ENCODE measurements at regions not wholly inside any gene's neighbourhood (a gene's known extent, or its start where the extent isn't known, plus 50 kb on each side); places are given as distances from the start of the nearest gene placed in this dataset.

DNA sequence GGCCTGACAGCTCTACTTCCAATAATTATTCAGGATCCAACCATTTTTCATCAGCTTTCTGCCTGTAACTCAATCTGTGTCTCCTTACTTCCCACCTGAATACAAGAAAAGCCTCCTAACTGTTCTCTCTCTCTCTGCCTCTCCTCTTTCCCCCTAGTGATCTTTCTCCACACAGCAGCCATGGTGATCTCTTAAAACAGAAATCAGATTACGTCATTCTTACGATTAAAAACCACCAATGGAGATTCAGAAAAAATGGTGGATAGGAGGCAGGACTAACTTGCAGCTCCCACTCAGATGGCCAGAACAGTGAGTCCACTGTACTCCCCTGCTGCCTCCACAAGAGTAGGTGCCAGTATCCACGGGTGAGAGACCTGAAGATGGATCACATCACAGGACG, 431.7 kb downstream of the MBD2 start:
- intact Hi-C loops (cut with DNase I; ENCODE audit: low total_unique reads), result no loop called here
- DNase-seq (ENCODE audit: low spot score in 2 of 2), result no peak

DNA sequence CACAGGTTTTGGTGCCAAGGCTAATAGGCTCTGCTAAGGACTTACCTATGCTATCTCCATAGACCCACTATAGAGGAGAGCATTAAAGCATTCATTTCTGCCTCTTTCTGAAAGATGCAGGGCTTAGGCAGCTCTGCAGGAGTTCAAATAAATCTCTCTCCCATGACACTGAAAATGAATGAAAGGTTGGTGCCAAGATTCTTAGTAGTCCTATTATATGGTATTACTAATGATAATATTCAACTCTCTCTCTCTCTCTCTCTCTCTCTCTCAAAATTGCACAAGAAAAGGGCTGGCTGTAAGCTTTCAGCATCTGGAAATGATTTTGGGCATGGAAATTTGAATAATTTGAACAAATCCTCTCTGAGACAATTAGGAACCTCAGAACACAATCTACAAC, 433.7 kb downstream of the MBD2 start:
- intact Hi-C loops (cut with DNase I; ENCODE audit: low total_unique reads), result no loop called here
- no peak for DNase-seq (ENCODE audit: low spot score in 2 of 2)
- TF ChIP-seq POLR2A (IDR thresholded peaks at IDR 0.05), result no peak
- TF ChIP-seq, protein P1, sequence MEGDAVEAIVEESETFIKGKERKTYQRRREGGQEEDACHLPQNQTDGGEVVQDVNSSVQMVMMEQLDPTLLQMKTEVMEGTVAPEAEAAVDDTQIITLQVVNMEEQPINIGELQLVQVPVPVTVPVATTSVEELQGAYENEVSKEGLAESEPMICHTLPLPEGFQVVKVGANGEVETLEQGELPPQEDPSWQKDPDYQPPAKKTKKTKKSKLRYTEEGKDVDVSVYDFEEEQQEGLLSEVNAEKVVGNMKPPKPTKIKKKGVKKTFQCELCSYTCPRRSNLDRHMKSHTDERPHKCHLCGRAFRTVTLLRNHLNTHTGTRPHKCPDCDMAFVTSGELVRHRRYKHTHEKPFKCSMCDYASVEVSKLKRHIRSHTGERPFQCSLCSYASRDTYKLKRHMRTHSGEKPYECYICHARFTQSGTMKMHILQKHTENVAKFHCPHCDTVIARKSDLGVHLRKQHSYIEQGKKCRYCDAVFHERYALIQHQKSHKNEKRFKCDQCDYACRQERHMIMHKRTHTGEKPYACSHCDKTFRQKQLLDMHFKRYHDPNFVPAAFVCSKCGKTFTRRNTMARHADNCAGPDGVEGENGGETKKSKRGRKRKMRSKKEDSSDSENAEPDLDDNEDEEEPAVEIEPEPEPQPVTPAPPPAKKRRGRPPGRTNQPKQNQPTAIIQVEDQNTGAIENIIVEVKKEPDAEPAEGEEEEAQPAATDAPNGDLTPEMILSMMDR (IDR thresholded peaks at IDR 0.05), result no peak
- no peak overlapping the region for H3K4me3 ChIP-seq (ENCODE audit: low read depth, poor library complexity, severe bottlenecking)

More for the DNA sequence above, 431.7 kb downstream of the MBD2 start:
- no peak overlapping the region for H3K4me3 ChIP-seq (ENCODE audit: low read depth, poor library complexity, severe bottlenecking)
- 93 to 96% methylated on average over 3 to 4 of the region's 4 CpGs for WGBS, 2 donors
- TF ChIP-seq, protein P1 (IDR thresholded peaks at IDR 0.05), result no peak
- TF ChIP-seq POLR2A (IDR thresholded peaks at IDR 0.05), result no peak

DNA sequence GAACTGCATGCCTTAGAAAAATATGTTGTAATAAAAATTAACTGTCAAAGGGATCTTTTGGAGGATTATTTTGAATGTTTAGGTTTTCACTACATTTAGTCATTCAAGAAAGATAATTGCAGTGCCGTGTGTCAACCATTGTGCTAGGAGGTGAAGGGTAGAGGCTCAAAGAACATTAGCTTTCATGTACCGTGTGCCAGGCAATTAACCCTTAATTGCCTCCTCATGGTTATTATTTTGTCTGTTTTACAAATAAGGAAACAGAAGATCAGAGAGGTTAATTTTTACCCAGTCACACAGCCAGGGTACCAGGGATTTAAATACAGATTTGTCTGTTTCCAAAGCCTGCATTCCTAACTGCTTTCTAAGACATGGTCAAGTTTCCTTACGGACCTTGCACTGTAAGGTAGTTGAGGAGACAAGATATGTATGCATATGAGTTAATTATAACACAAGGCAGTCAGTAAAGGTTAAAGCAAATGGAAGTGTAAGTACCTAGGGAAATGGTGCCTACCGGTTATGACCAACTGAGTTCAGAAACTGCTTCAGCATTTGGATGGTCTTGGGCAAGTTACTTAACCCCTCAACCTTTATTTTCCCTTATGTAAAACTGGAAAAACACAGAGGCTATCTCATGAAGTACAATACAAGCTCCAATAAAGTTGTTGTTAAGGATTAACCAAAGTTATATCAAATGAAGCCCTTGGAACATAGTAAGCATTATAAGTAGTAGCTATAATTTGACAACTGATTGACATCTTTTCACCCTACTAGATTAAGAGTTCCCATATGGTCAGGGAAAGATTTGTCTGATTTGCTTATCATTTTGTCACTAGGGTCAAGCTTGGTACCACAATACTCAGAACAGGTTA, 434.9 kb downstream of the MBD2 start:
- 74 to 77% methylated on average over 4 of the region's 4 CpGs for WGBS, 2 donors
- intact Hi-C loops (cut with DNase I; ENCODE audit: low total_unique reads), result no loop called here
- no peak for DNase-seq (ENCODE audit: low spot score in 2 of 2)
- no peak for TF ChIP-seq POLR2A (IDR thresholded peaks at IDR 0.05)
- TF ChIP-seq, protein P1 (IDR thresholded peaks at IDR 0.05), result no peak
- no peak overlapping the region for H3K4me3 ChIP-seq (ENCODE audit: low read depth, poor library complexity, severe bottlenecking)

DNA sequence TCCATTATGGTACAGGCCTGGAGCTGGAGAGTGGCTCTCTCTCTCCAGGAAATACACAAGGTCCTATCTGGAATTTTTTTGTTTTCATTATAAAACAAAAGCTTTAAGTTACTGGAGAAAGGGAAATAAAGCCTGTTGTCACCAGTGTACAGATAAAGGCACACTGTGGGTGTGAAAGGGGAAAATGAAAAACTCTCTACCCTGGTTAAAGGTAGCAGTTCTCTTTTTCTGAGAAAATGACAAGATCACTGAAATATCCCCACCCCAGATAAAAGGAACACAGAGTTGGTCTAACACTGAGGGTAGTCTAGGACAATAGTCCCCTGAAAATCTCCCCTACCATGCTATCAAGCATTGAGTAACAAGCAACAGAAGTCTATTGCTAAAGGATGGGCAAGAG, 438.7 kb downstream of the MBD2 start:
- H3K4me3 ChIP-seq (ENCODE audit: low read depth, poor library complexity, severe bottlenecking), result no peak overlapping the region
- TF ChIP-seq, protein P1 (IDR thresholded peaks at IDR 0.05), result no peak
- no peak for TF ChIP-seq POLR2A (IDR thresholded peaks at IDR 0.05)
- DNase-seq (ENCODE audit: low spot score in 2 of 2), result no peak
- intact Hi-C loops (cut with DNase I; ENCODE audit: low total_unique reads), result no loop called here

DNA sequence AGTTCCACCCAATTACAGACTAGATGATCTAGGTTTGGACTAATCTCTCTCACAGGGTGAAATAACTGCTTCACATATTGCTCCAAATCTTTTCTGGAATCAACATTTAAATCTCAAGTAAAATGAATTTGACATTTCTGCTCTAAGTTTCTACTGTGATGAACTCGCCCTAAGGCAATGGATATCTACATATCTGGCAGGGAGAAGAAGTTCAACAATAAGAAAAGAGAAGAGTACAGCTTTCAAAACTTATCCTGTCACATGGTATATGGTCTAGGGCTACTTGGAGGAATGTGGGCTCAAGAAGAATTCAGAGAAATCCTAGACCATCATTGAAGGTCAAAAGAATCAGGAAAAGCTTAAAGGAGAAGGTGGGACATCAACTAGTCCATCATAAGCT, 440.2 kb downstream of the MBD2 start:
- H3K4me3 ChIP-seq (ENCODE audit: low read depth, poor library complexity, severe bottlenecking), result no peak overlapping the region
- WGBS, 2 donors, result 58 to 73% methylated on average over 1 of the region's 1 CpG
- intact Hi-C loops (cut with DNase I; ENCODE audit: low total_unique reads), result no loop called here
- TF ChIP-seq POLR2A (IDR thresholded peaks at IDR 0.05), result no peak
- TF ChIP-seq, protein P1 (IDR thresholded peaks at IDR 0.05), result no peak
- no peak for DNase-seq (ENCODE audit: low spot score in 2 of 2)

DNA sequence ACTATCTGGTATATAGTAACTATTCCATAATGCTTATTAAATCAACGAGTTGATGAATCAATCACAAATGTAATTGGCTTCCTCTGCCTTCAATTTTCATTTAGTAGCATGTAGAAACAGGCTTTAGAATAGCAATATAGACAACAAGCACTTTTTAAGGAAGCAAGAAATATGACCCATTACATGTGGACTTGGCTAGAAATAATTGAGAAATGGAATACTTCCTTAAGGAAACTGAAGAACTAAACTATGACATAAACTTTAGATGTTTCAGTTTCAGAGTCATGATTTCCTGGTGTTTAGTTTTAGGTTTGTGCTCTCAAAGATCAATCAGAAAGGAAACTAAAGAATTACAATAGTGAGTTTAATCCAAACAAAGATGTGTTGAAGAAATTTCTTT, 443.8 kb downstream of the MBD2 start:
- 40 to 47% methylated on average over 1 of the region's 1 CpG for WGBS, 2 donors
- no peak overlapping the region for H3K4me3 ChIP-seq (ENCODE audit: low read depth, poor library complexity, severe bottlenecking)
- DNase-seq (ENCODE audit: low spot score in 2 of 2), result no peak
- TF ChIP-seq, protein P1 (IDR thresholded peaks at IDR 0.05), result no peak
- TF ChIP-seq POLR2A (IDR thresholded peaks at IDR 0.05), result no peak
- intact Hi-C loops (cut with DNase I; ENCODE audit: low total_unique reads), result no loop called here

Measured in lower leg skin (tissue), 4 donors.